GM23338 (cell line): ENCODE measurements at regions not wholly inside any gene's neighbourhood (a gene's known extent, or its start where the extent isn't known, plus 50 kb on each side); places are given as distances from the start of the nearest gene placed in this dataset.

Source experiments
- ATAC-seq: fragments of 200-7000 bp; cut with Tn5 transposase; 3 replicates; pipeline ENCODE4 v1.9.1; 2020
- DNase-seq: peaks from one replicate; pipeline ENCODE4 v3.0.0-alpha.2; 2015; ENCODE audit warnings: low spot score
- H2AFZ ChIP-seq: fragments of 200-600 bp; sonication (generic); 2 replicates; pipeline ENCODE4 v1.8.0; 2016; ENCODE audit warnings: antibody characterized with exemption, mild to moderate bottlenecking, moderate library complexity
- H3F3A ChIP-seq: fragments of 200-600 bp; sonication (generic); replicated peaks from 2 replicates; pipeline ENCODE4 v1.8.0; 2017; ENCODE audit warnings: antibody characterized with exemption, mixed run types, low read depth
- H3K27ac ChIP-seq: fragments of 200-600 bp; sonication (generic); 2 replicates; pipeline ENCODE4 v1.6.1; 2016; ENCODE audit warnings: low read depth
- H3K27me3 ChIP-seq: fragments of 200-600 bp; sonication (generic); 2 replicates; pipeline ENCODE4 v1.8.0; 2016; ENCODE audit warnings: mild to moderate bottlenecking, mixed run types, moderate library complexity; ENCODE audit not compliant: insufficient read depth
- H3K36me3 ChIP-seq: fragments of 200-600 bp; sonication (generic); 2 replicates; pipeline ENCODE4 v1.8.0; 2016; ENCODE audit warnings: mild to moderate bottlenecking; ENCODE audit not compliant: insufficient read depth
- H3K4me1 ChIP-seq: fragments of 200-600 bp; sonication (generic); 2 replicates; pipeline ENCODE4 v1.8.0; 2016; ENCODE audit warnings: mild to moderate bottlenecking, moderate library complexity; ENCODE audit not compliant: insufficient read depth
- H3K4me2 ChIP-seq: fragments of 200-600 bp; sonication (generic); 2 replicates; pipeline ENCODE4 v1.7.1; 2017; ENCODE audit warnings: mixed run types
- H3K4me3 ChIP-seq: fragments of 200-600 bp; sonication (generic); 2 replicates; pipeline ENCODE4 v1.6.1; 2016; ENCODE audit warnings: mixed run types
- H3K79me2 ChIP-seq: fragments of 200-600 bp; sonication (generic); replicated peaks from 2 replicates; pipeline ENCODE4 v1.8.0; 2017; ENCODE audit warnings: mild to moderate bottlenecking; ENCODE audit not compliant: insufficient read depth
- H3K9me2 ChIP-seq: fragments of 200-600 bp; sonication (generic); 2 replicates; pipeline ENCODE4 v1.8.0; 2017; ENCODE audit not compliant: insufficient read depth
- H4K20me1 ChIP-seq: fragments of 200-600 bp; sonication (generic); replicated peaks from 2 replicates; pipeline ENCODE4 v1.8.0; 2017; ENCODE audit warnings: mild to moderate bottlenecking; ENCODE audit not compliant: insufficient read depth
- H3K27ac Mint-ChIP-seq: 2 replicates; pipeline ENCODE4 v1.8.0; 2020; ENCODE audit warnings: inconsistent platforms, mild to moderate bottlenecking, moderate library complexity, mixed read lengths
- H3K27me3 Mint-ChIP-seq: 3 replicates; pipeline ENCODE4 v1.8.0; 2022; ENCODE audit warnings: low read depth, mild to moderate bottlenecking, moderate library complexity, mixed read lengths, inconsistent platforms; ENCODE audit not compliant: insufficient read depth, poor library complexity
- H3K36me3 Mint-ChIP-seq: 3 replicates; pipeline ENCODE4 v1.8.0; 2021; ENCODE audit warnings: low read depth, mild to moderate bottlenecking, inconsistent platforms, moderate library complexity, mixed read lengths
- H3K4me1 Mint-ChIP-seq: 3 replicates; pipeline ENCODE4 v1.8.0; 2020; ENCODE audit warnings: mild to moderate bottlenecking, inconsistent platforms, mixed read lengths
- H3K4me3 Mint-ChIP-seq: 3 replicates; pipeline ENCODE4 v1.8.0; 2021; ENCODE audit warnings: moderate library complexity, mild to moderate bottlenecking, inconsistent platforms, mixed read lengths
- H3K9me3 Mint-ChIP-seq: 3 replicates; pipeline ENCODE4 v1.8.0; 2020; ENCODE audit warnings: moderate library complexity, mild to moderate bottlenecking, inconsistent platforms, mixed read lengths
- CREB1 ChIP-seq: fragments of 250-450 bp; sonication (Bioruptor Pico); IDR thresholded peaks from 2 replicates; pipeline ENCODE4 v1.5.0; 2020; ENCODE audit warnings: low read depth, mild to moderate bottlenecking, moderate library complexity
- EZH2 ChIP-seq: fragments of 200-600 bp; sonication (generic); IDR thresholded peaks from one replicate; pipeline ENCODE4 v1.8.0; 2017; ENCODE audit warnings: antibody characterized with exemption, mild to moderate bottlenecking, low read depth; ENCODE audit not compliant: unreplicated experiment
- EZH2phosphoT487 ChIP-seq: fragments of 200-600 bp; sonication (generic); IDR thresholded peaks from one replicate; pipeline ENCODE4 v1.8.1; 2018; ENCODE audit warnings: antibody characterized with exemption; ENCODE audit not compliant: unreplicated experiment
- JUNB ChIP-seq: IDR thresholded peaks from one replicate; pipeline ENCODE4 v1.6.1; 2016; ENCODE audit warnings: antibody characterized with exemption; ENCODE audit not compliant: unreplicated experiment
- NANOG ChIP-seq: IDR thresholded peaks from 2 replicates; pipeline ENCODE4 v1.6.1; 2016; ENCODE audit warnings: antibody characterized with exemption, borderline replicate concordance
- STAT1 ChIP-seq: IDR thresholded peaks from one replicate; pipeline ENCODE4 v1.6.1; 2016; ENCODE audit warnings: antibody characterized with exemption; ENCODE audit not compliant: unreplicated experiment
- ZNF114 ChIP-seq: fragments of 250-450 bp; sonication (Bioruptor Pico); IDR thresholded peaks from 2 replicates; pipeline ENCODE4 v1.5.0; 2020; ENCODE audit warnings: mild to moderate bottlenecking, moderate library complexity
- ZNF331 ChIP-seq: fragments of 250-450 bp; sonication (Bioruptor Pico); IDR thresholded peaks from 2 replicates; pipeline ENCODE4 v1.5.0; 2020; ENCODE audit warnings: low read depth, mild to moderate bottlenecking, moderate library complexity
- ZNF462 ChIP-seq: fragments of 250-450 bp; sonication (Bioruptor Pico); IDR thresholded peaks from 2 replicates; pipeline ENCODE4 v1.5.0; 2020; ENCODE audit warnings: mild to moderate bottlenecking, moderate library complexity
- TF ChIP-seq, protein P1 (sequence below), 2 experiments: fragments of 200-600 bp in 1 of 2; sonication (generic) in 1 of 2; conservative IDR thresholded peaks; 2 replicates each; pipeline versions ENCODE4 v1.5.1 to v1.6.1; 2016 to 2017; ENCODE audit warnings: antibody characterized with exemption in 2 of 2, low read depth in 2 of 2, mild to moderate bottlenecking in 2 of 2, moderate library complexity in 1 of 2
- TF ChIP-seq, protein P2 (sequence below): IDR thresholded peaks from one replicate; pipeline ENCODE4 v1.6.1; 2018; ENCODE audit warnings: antibody characterized with exemption; ENCODE audit not compliant: unreplicated experiment

- H3F3A ChIP-seq: no peaks in the 10 kb centered on the region
- no peak overlapping the region for H3K4me2 ChIP-seq
- H3K36me3 ChIP-seq: no peaks in the 10 kb centered on the region
- no peaks in the 10 kb centered on the region for H3K9me2 ChIP-seq
- no peak overlapping the region for H3K4me3 ChIP-seq
- no peak for DNase-seq
- Mint-ChIP-seq H3K27ac (no peak overlapping the region), H3K4me1 (no peaks in the 10 kb centered on the region), H3K4me3 (no peak overlapping the region), H3K9me3 (no peaks in the 10 kb centered on the region), H3K27me3 (no peaks in the 10 kb centered on the region), H3K36me3 (no peaks in the 10 kb centered on the region; the same call in 2 of the 3 replicates)
- H3K27me3 ChIP-seq: no peaks in the 10 kb centered on the region
- H3K4me1 ChIP-seq: no peaks in the 10 kb centered on the region
- TF ChIP-seq, protein P1, sequence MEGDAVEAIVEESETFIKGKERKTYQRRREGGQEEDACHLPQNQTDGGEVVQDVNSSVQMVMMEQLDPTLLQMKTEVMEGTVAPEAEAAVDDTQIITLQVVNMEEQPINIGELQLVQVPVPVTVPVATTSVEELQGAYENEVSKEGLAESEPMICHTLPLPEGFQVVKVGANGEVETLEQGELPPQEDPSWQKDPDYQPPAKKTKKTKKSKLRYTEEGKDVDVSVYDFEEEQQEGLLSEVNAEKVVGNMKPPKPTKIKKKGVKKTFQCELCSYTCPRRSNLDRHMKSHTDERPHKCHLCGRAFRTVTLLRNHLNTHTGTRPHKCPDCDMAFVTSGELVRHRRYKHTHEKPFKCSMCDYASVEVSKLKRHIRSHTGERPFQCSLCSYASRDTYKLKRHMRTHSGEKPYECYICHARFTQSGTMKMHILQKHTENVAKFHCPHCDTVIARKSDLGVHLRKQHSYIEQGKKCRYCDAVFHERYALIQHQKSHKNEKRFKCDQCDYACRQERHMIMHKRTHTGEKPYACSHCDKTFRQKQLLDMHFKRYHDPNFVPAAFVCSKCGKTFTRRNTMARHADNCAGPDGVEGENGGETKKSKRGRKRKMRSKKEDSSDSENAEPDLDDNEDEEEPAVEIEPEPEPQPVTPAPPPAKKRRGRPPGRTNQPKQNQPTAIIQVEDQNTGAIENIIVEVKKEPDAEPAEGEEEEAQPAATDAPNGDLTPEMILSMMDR (conservative IDR thresholded peaks at IDR 0.05; ENCODE audit: low read depth in 2 of 2): no peak
- no peak for TF ChIP-seq EZH2
- no peak for TF ChIP-seq ZNF114 (CRISPR knock-in tag)
- TF ChIP-seq ZNF462 (CRISPR knock-in tag): no peak
- TF ChIP-seq CREB1 (CRISPR knock-in tag): no peak
- TF ChIP-seq JUNB: no peak
- TF ChIP-seq STAT1: no peak
- no peak for TF ChIP-seq EZH2phosphoT487
- TF ChIP-seq ZNF331: no peak
- TF ChIP-seq, protein P2, sequence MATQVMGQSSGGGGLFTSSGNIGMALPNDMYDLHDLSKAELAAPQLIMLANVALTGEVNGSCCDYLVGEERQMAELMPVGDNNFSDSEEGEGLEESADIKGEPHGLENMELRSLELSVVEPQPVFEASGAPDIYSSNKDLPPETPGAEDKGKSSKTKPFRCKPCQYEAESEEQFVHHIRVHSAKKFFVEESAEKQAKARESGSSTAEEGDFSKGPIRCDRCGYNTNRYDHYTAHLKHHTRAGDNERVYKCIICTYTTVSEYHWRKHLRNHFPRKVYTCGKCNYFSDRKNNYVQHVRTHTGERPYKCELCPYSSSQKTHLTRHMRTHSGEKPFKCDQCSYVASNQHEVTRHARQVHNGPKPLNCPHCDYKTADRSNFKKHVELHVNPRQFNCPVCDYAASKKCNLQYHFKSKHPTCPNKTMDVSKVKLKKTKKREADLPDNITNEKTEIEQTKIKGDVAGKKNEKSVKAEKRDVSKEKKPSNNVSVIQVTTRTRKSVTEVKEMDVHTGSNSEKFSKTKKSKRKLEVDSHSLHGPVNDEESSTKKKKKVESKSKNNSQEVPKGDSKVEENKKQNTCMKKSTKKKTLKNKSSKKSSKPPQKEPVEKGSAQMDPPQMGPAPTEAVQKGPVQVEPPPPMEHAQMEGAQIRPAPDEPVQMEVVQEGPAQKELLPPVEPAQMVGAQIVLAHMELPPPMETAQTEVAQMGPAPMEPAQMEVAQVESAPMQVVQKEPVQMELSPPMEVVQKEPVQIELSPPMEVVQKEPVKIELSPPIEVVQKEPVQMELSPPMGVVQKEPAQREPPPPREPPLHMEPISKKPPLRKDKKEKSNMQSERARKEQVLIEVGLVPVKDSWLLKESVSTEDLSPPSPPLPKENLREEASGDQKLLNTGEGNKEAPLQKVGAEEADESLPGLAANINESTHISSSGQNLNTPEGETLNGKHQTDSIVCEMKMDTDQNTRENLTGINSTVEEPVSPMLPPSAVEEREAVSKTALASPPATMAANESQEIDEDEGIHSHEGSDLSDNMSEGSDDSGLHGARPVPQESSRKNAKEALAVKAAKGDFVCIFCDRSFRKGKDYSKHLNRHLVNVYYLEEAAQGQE: no peak
- no peak for TF ChIP-seq NANOG
- H4K20me1 ChIP-seq: no peaks in the 10 kb centered on the region
- no peak for ATAC-seq
- H2AFZ ChIP-seq: no peak overlapping the region
- H3K27ac ChIP-seq: no peak overlapping the region
- H3K79me2 ChIP-seq: no peaks in the 10 kb centered on the region
Measured at GRCh38 chr1:78286686-78287085, 204.1 kb upstream of the PTGFR start.
